HCT116 (cell line): ENCODE measurements at regions not wholly inside any gene's neighbourhood (a gene's known extent, or its start where the extent isn't known, plus 50 kb on each side); places are given as distances from the start of the nearest gene placed in this dataset.

ENCODE experiments used
- CBX3 ChIP-seq: IDR thresholded peaks from 2 replicates; pipeline ENCODE4 v1.6.1; 2012; ENCODE audit warnings: low read depth
- CEBPB ChIP-seq: IDR thresholded peaks from 2 replicates; pipeline ENCODE4 v1.6.1; 2012; ENCODE audit warnings: low read depth
- CTCF ChIP-seq, 3 experiments: fragments of 200-600 bp in 1 of 3; sonication (generic) in 1 of 3; IDR thresholded peaks in 2 of 3; conservative IDR thresholded peaks in 1 of 3; 2 replicates each; pipeline ENCODE4 v1.5.1; 2012 to 2017; ENCODE audit warnings: low read depth in 2 of 3, low read length in 2 of 3, antibody characterized with exemption in 1 of 3, borderline replicate concordance in 1 of 3, control low read depth in 1 of 3, mild to moderate bottlenecking in 1 of 3, mixed read lengths in 1 of 3, mixed run types in 1 of 3, moderate library complexity in 1 of 3; ENCODE audit not compliant: insufficient read depth in 1 of 3
- EZH2 ChIP-seq: fragments of 200-600 bp; sonication (generic); IDR thresholded peaks from 2 replicates; pipeline ENCODE4 v1.6.1; 2017; ENCODE audit warnings: antibody characterized with exemption, mixed run types
- POLR2A ChIP-seq: IDR thresholded peaks from 2 replicates; pipeline ENCODE4 v1.7.0; 2011; ENCODE audit warnings: borderline replicate concordance; ENCODE audit not compliant: insufficient read depth, insufficient read length; ENCODE audit errors: extremely low read depth
- RAD21 ChIP-seq: IDR thresholded peaks from 2 replicates; pipeline ENCODE4 v1.6.1; 2012; ENCODE audit warnings: low read depth, mild to moderate bottlenecking
- REST ChIP-seq: IDR thresholded peaks from 2 replicates; pipeline ENCODE4 v1.6.1; 2012; ENCODE audit warnings: low read depth

DNA sequence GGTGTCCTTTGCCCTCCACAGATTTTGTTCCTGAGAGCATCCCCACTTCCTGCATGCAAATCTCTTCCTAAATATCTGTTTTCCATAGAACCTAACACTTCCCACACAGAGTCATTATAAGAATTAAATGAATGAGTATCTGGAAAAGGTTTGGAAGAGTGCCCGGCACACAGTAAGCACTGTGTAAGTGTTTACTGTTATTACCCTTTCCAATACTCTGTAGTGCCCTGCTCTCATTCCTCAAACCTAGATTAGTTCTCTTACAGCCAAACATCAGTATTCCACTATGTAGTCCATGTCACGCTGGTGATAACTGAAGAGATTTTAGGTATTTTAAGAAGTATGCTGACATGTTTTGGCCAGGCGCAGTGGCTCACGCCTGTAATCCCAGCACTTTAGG is 57.3 kb upstream of the PHF21A start:
- no peak for TF ChIP-seq CTCF (IDR thresholded peaks at IDR 0.05 in 2 of 3, conservative IDR thresholded peaks at IDR 0.05 in 1 of 3; ENCODE audit: borderline replicate concordance in 1 of 3, insufficient read depth in 1 of 3, low read depth in 2 of 3, low read length in 2 of 3)
- no peak for TF ChIP-seq POLR2A
- TF ChIP-seq CEBPB, result no peak
- TF ChIP-seq EZH2, result no peak
- TF ChIP-seq RAD21, result no peak
- TF ChIP-seq CBX3, result no peak
- no peak for TF ChIP-seq REST
